Ishikawa (cell line): ENCODE measurements at regions not wholly inside any gene's neighbourhood (a gene's known extent, or its start where the extent isn't known, plus 50 kb on each side); places are given as distances from the start of the nearest gene placed in this dataset.

Source experiments
- CEBPB ChIP-seq: IDR thresholded peaks from 2 replicates; pipeline ENCODE4 v1.6.1; 2012
- CREB1 ChIP-seq: IDR thresholded peaks from 2 replicates; pipeline ENCODE4 v1.6.1; 2012; ENCODE audit warnings: low read depth
- EGR1 ChIP-seq: IDR thresholded peaks from 2 replicates; pipeline ENCODE4 v1.6.1; 2012
- EP300 ChIP-seq: IDR thresholded peaks from 2 replicates; pipeline ENCODE4 v1.6.1; 2012; ENCODE audit warnings: borderline replicate concordance
- FOXM1 ChIP-seq: IDR thresholded peaks from 2 replicates; pipeline ENCODE4 v1.6.1; 2012; ENCODE audit warnings: low read depth, borderline replicate concordance
- NFIC ChIP-seq: IDR thresholded peaks from 2 replicates; pipeline ENCODE4 v1.6.1; 2012
- RAD21 ChIP-seq: IDR thresholded peaks from 2 replicates; pipeline ENCODE4 v1.6.1; 2012; ENCODE audit warnings: low read depth
- TAF1 ChIP-seq: IDR thresholded peaks from 2 replicates; pipeline ENCODE4 v1.6.1; 2012; ENCODE audit warnings: low read depth, mild to moderate bottlenecking
- TCF12 ChIP-seq: IDR thresholded peaks from 2 replicates; pipeline ENCODE4 v1.6.1; 2012; ENCODE audit warnings: low read depth
- TEAD4 ChIP-seq: IDR thresholded peaks from 2 replicates; pipeline ENCODE4 v1.6.1; 2012
- YY1 ChIP-seq: IDR thresholded peaks from 2 replicates; pipeline ENCODE4 v1.6.1; 2012; ENCODE audit warnings: low read depth
- ZBTB7A ChIP-seq: IDR thresholded peaks from 2 replicates; pipeline ENCODE4 v1.6.1; 2012; ENCODE audit warnings: low read depth
- TF ChIP-seq, protein P1 (sequence below): IDR thresholded peaks from 2 replicates; pipeline ENCODE4 v1.6.1; 2012
- TF ChIP-seq, protein P2 (sequence below): IDR thresholded peaks from 2 replicates; pipeline ENCODE4 v1.6.1; 2012; ENCODE audit warnings: low read depth, mild to moderate bottlenecking
- TF ChIP-seq, protein P3 (sequence below): IDR thresholded peaks from 2 replicates; pipeline ENCODE4 v1.6.1; 2012

DNA sequence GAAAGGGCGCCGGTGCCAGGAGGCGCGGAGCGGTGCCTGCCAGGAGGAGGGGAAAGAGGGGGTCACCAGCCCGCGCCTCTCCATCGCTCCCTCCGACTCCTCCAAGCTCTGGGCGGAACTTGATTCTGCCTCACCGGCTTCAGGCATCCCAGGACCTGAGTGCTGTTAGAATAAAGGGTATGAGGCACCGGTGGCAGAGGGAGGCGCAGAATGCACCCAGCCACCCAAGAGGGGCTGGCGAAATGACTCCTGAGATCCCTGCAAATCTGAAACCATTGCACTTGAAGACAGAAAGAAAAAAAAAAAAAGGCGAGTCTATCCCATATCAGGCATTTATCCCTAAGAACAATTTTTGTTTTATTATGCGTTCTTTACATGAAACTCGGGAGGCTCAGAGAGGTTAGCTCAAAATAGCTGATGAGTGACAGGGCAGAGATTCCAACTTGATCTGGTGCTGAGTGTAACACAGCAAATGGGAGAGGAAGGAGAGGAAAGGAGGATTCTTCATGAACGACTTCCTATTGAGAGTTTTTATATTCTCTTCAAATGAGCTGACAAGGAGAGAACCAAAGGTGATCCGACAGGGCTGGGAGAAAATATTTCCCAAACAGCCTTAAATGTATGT, 157.0 kb upstream of the FRMD4B start:
- TF ChIP-seq, protein P1, sequence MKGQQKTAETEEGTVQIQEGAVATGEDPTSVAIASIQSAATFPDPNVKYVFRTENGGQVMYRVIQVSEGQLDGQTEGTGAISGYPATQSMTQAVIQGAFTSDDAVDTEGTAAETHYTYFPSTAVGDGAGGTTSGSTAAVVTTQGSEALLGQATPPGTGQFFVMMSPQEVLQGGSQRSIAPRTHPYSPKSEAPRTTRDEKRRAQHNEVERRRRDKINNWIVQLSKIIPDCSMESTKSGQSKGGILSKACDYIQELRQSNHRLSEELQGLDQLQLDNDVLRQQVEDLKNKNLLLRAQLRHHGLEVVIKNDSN: no peak
- TF ChIP-seq, protein P2, sequence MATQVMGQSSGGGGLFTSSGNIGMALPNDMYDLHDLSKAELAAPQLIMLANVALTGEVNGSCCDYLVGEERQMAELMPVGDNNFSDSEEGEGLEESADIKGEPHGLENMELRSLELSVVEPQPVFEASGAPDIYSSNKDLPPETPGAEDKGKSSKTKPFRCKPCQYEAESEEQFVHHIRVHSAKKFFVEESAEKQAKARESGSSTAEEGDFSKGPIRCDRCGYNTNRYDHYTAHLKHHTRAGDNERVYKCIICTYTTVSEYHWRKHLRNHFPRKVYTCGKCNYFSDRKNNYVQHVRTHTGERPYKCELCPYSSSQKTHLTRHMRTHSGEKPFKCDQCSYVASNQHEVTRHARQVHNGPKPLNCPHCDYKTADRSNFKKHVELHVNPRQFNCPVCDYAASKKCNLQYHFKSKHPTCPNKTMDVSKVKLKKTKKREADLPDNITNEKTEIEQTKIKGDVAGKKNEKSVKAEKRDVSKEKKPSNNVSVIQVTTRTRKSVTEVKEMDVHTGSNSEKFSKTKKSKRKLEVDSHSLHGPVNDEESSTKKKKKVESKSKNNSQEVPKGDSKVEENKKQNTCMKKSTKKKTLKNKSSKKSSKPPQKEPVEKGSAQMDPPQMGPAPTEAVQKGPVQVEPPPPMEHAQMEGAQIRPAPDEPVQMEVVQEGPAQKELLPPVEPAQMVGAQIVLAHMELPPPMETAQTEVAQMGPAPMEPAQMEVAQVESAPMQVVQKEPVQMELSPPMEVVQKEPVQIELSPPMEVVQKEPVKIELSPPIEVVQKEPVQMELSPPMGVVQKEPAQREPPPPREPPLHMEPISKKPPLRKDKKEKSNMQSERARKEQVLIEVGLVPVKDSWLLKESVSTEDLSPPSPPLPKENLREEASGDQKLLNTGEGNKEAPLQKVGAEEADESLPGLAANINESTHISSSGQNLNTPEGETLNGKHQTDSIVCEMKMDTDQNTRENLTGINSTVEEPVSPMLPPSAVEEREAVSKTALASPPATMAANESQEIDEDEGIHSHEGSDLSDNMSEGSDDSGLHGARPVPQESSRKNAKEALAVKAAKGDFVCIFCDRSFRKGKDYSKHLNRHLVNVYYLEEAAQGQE: no peak
- no peak for TF ChIP-seq ZBTB7A

DNA sequence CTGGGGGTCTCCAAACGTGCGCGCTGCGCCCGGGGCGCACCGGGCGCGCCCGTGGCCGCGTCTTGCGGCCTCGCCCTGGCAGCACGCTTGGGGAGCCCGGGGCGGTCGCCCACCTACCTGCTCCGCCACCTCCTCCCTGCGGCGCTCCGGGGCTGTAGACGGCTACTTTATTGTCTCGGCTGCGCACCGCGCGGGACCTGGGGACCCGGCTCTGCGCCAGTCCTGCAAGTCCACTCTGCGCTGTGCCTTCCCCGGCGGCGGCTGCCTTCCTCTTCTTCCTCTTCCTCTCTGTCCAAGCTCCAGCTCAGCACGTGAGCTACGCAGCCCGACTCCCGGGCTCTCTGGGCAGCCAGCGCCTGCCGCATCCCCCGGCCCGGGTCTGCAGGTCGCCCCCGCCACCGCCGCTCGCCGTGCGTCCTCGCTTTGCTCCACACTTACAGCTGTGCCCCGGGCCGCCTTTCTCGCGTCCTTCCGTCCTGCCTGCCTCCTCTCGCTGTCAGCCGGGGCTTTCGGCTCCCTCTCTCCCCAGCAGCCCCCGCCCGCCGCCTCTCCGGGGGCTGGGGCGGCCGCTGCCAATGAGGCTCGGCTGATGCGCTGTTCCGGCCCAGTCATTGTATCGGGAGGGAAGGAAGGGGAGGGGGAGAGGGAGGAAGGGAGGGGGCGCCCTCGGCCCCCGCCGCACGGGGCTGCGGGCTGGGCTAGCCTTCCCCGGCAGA, 156.4 kb upstream of the FRMD4B start:
- TF ChIP-seq CREB1 (no peak), EP300 (no peak), TCF12 (no peak), EGR1 (no peak), ZBTB7A (no peak), TAF1 (no peak)

DNA sequence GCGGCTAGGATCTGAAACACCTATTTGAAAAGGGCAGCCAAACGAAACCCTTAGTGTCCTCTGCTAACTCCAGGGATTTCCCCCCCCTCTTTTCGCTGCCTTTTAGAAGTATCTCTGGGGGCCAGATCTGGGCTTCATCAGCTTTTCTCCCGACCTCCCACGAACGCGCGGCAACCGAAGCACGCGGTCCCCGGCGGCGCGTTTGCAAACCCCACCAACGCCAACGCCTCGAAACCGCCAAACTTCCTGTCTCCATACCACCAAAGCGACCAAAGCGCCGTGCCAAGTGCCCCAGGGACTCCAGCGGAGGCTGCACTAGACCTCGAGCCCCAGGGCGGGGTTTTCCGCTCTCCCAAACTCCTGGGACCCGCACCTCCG, 155.8 kb upstream of the FRMD4B start:
- TF ChIP-seq, protein P1: no peak
- no peak for TF ChIP-seq FOXM1
- TF ChIP-seq, protein P2: no peak
- no peak for TF ChIP-seq TAF1
- no peak for TF ChIP-seq TEAD4
- TF ChIP-seq, protein P3, sequence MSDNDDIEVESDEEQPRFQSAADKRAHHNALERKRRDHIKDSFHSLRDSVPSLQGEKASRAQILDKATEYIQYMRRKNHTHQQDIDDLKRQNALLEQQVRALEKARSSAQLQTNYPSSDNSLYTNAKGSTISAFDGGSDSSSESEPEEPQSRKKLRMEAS: no peak
- no peak for TF ChIP-seq CREB1
- TF ChIP-seq EP300: no peak
- no peak for TF ChIP-seq TCF12
- no peak for TF ChIP-seq ZBTB7A
- TF ChIP-seq NFIC: no peak
- TF ChIP-seq EGR1: no peak
- no peak for TF ChIP-seq CEBPB
- TF ChIP-seq YY1: no peak
- no peak for TF ChIP-seq RAD21

DNA sequence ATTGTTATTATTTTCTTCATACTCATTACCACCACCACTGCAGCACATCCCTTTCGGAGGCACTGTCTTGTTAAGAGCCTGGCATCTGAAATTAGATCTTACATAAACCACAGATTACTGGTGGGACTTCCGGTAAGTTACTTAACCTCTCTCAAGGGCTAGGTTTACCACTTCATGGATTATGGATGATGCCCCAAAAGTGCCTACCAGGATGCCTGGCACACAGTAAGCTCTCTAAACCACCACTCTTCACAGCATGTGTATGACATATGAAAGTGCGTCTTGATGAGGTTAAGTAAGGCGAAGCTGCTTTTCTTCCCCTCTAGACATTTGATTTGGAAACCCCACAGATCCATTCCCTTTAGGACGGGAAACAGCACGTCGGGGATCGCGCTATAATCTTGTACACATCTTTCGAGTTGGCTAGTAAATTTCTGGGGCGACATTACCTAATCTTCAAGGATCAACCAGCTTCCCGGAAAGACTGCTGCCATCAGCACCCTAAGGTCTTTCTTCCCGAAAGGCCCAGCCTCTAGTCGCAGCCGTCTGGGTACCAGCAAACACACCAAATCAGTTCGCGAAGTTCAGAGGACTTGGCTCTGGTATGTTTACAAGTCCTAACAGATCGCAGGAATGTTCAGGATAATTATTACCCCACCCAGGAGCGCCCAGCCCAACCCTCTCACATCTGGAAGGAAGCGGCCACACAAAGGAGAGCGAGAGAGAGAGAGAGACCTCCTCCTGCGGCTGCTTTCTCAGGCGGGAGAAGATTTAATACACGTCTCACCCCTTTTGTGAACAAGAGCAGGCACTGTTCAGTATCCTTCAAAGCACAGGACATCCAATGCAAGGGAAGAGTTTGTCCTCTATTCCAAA, 155.1 kb upstream of the FRMD4B start:
- TF ChIP-seq CEBPB (no peak), TAF1 (no peak), CREB1 (no peak), EP300 (no peak), ZBTB7A (no peak), YY1 (no peak), RAD21 (no peak), TCF12 (no peak), EGR1 (no peak), FOXM1 (no peak), NFIC (no peak), TEAD4 (no peak)
- TF ChIP-seq, protein P3: no peak
- TF ChIP-seq, protein P1: no peak
- TF ChIP-seq, protein P2: no peak
